ENCODE measurements at regions not wholly inside any gene's neighbourhood (a gene's known extent, or its start where the extent isn't known, plus 50 kb on each side); places are given as distances from the start of the nearest gene placed in this dataset.

DNA sequence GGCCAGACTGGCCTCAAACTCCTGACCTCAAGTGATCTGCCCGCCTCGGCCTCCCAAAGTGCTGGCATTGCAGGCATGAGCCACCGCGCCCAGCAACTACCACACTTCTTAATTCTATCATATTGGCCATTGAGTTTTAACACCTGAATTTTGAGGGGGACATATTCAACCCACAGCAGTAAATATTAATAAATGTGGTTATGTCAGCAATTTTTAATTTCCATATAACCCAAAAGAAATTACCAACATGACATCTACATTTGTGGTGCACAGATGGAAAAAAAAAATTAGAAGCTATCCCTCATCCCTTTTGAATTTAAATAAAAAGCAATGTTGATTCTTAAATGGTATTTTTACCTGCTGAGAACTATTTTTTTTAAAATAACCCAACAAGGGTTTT, 88.7 kb downstream of the SLITRK6 start:
- ChIA-PET POLR2A (ENCODE audit: unreplicated experiment) (no interaction called here), CTCF (no interaction called here)
- H3K36me3 ChIP-seq (ENCODE audit: control insufficient read depth, insufficient read depth, low read length) = no peaks in the 10 kb centered on the region
- H3K23ac ChIP-seq (ENCODE audit: low read depth, low read length) = no peak overlapping the region
- BruUV-seq (replicated peaks) = no TSS peak
- no peak overlapping the region for H2BK15ac ChIP-seq (ENCODE audit: low read depth, low read length)
- H2BK20ac ChIP-seq (ENCODE audit: low read depth, low read length) = no peak overlapping the region
- H3K4ac ChIP-seq (ENCODE audit: low read depth, low read length) = no peak overlapping the region
- no peaks in the 10 kb centered on the region for H3K4me1 ChIP-seq (ENCODE audit: control insufficient read depth, insufficient read depth, low read length)
- H3K9ac ChIP-seq (ENCODE audit: low read depth, low read length) = no peak overlapping the region
- H2BK120ac ChIP-seq (ENCODE audit: low read depth, low read length) = no peak overlapping the region
- 100% methylated on average over 2 of the region's 4 CpGs; no CpG with 5 or more reads in 1 of the 2 experiments for WGBS, 2 experiments (ENCODE audit: extremely low coverage in 2 of 2, insufficient read length in 1 of 2)
- no peak for ATAC-seq (ENCODE audit: low read depth)
- no peak overlapping the region for H2AK9ac ChIP-seq (replicated peaks; ENCODE audit: low read depth, low read length, poor library complexity)
- H4K5ac ChIP-seq (ENCODE audit: low read depth, low read length) = no peak overlapping the region
- no peaks in the 10 kb centered on the region for H3K27me3 ChIP-seq (ENCODE audit: control insufficient read depth, insufficient read depth, low read length)
- no peaks in the 10 kb centered on the region for H3K9me3 ChIP-seq (ENCODE audit: control insufficient read depth, insufficient read depth, low read length)
- no peak overlapping the region for H3K27ac ChIP-seq (ENCODE audit: insufficient read depth, low read length)
- no peak overlapping the region for H3K14ac ChIP-seq (replicated peaks; ENCODE audit: low read depth, low read length)
- TF ChIP-seq RCOR1 (IDR thresholded peaks at IDR 0.05; ENCODE audit: insufficient replicate concordance, low read length) (no peak), MAFK (IDR thresholded peaks at IDR 0.05; ENCODE audit: low read depth, low read length) (peak; percentile 79)
- no peak overlapping the region for H2AFZ ChIP-seq (replicated peaks; ENCODE audit: low read length, poor library complexity)
- no peak overlapping the region for H4K8ac ChIP-seq (ENCODE audit: low read depth in 2 of 2, low read length in 2 of 2)
- intact Hi-C loops (cut with micrococcal nuclease) (no loop called here), in situ Hi-C loops (cut with MboI; ENCODE audit: low sequenced_read_pairs) (no loop called here), dilution Hi-C loops (cut with HindIII; ENCODE audit: low sequenced_read_pairs, unreplicated experiment) (no loop called here)
- no peak overlapping the region for H3K4me3 ChIP-seq (ENCODE audit: insufficient read depth, low read depth, low read length)
- H3K9me1 ChIP-seq (ENCODE audit: insufficient read depth, low read length) = no peaks in the 10 kb centered on the region
- H3K4me2 ChIP-seq (ENCODE audit: low read depth, low read length) = no peak overlapping the region
- H4K20me1 ChIP-seq (ENCODE audit: insufficient read depth, low read length) = no peaks in the 10 kb centered on the region
- H4K91ac ChIP-seq (ENCODE audit: insufficient read depth, low read depth, low read length) = no peak overlapping the region
- H2BK5ac ChIP-seq (ENCODE audit: low read depth, low read length, poor library complexity, severe bottlenecking) = no peak overlapping the region
- H2AK5ac ChIP-seq (ENCODE audit: low read depth, low read length) = no peak overlapping the region
- DNase-seq = no peak
- H3K56ac ChIP-seq (ENCODE audit: extremely low read depth, insufficient read depth, low read length) = no peak overlapping the region
- no peaks in the 10 kb centered on the region for H3K79me1 ChIP-seq (ENCODE audit: low read depth in 1 of 2, low read length in 2 of 2)
- H3K18ac ChIP-seq (ENCODE audit: low read depth, low read length) = no peak overlapping the region

All from IMR-90 (cell line).